Tibial nerve (tissue), 3 donors: ENCODE measurements at regions not wholly inside any gene's neighbourhood (a gene's known extent, or its start where the extent isn't known, plus 50 kb on each side); places are given as distances from the start of the nearest gene placed in this dataset.

ENCODE experiments used
- POLR2A ChIP-seq, 2 donors: fragments of 450-650 bp; IDR thresholded peaks; one replicate each; pipeline ENCODE4 v1.6.1; 2017; ENCODE audit warnings: antibody characterized with exemption in 2 of 2, mild to moderate bottlenecking in 2 of 2, moderate library complexity in 2 of 2
- TF ChIP-seq, protein P1 (sequence below), 5 experiments: fragments of 200-600 bp in 3 of 5; fragments of 450-650 bp in 2 of 5; sonication (generic) in 3 of 5; IDR thresholded peaks; one replicate each; pipeline ENCODE4 v1.5.1; 2016 to 2019; ENCODE audit warnings: antibody characterized with exemption in 5 of 5, mild to moderate bottlenecking in 3 of 5, moderate library complexity in 2 of 5

- TF ChIP-seq, protein P1, sequence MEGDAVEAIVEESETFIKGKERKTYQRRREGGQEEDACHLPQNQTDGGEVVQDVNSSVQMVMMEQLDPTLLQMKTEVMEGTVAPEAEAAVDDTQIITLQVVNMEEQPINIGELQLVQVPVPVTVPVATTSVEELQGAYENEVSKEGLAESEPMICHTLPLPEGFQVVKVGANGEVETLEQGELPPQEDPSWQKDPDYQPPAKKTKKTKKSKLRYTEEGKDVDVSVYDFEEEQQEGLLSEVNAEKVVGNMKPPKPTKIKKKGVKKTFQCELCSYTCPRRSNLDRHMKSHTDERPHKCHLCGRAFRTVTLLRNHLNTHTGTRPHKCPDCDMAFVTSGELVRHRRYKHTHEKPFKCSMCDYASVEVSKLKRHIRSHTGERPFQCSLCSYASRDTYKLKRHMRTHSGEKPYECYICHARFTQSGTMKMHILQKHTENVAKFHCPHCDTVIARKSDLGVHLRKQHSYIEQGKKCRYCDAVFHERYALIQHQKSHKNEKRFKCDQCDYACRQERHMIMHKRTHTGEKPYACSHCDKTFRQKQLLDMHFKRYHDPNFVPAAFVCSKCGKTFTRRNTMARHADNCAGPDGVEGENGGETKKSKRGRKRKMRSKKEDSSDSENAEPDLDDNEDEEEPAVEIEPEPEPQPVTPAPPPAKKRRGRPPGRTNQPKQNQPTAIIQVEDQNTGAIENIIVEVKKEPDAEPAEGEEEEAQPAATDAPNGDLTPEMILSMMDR (IDR thresholded peaks at IDR 0.05), result no peak
- no peak for TF ChIP-seq POLR2A (IDR thresholded peaks at IDR 0.05)
Measured at GRCh38 chr7:42766782-42767423, 145.0 kb downstream of the C7orf25 start.
